HCT116 (cell line): ENCODE measurements at regions not wholly inside any gene's neighbourhood (a gene's known extent, or its start where the extent isn't known, plus 50 kb on each side); places are given as distances from the start of the nearest gene placed in this dataset.

Source experiments
- ATAC-seq: fragments of 200-7000 bp; cut with Tn5 transposase; 2 replicates; pipeline ENCODE4 v1.9.1; 2020; ENCODE audit warnings: mild to moderate bottlenecking, moderate library complexity
- BruUV-seq: library from RNA; stranded (reverse); fragments of 400-500 nt; replicated peaks from 2 replicates; lab custom pipeline; 2021; lab: Mats Ljungman, UMichigan
- CTCF ChIA-PET: fragments of 300-600 bp; sonication (Branson Sonifier 250); formaldehyde crosslinking; loops from one replicate; lab custom pipeline; 2021; ENCODE audit warnings: antibody characterized with exemption; lab: Charles Lee
- POLR2A ChIA-PET: fragments of 300-600, 350-600 bp; sonication (Branson Sonifier 250); formaldehyde crosslinking; loops from one replicate; lab custom pipeline; 2021; ENCODE audit warnings: antibody characterized with exemption; lab: Charles Lee
- RAD21 ChIA-PET, 2 experiments: fragments of 300-600 bp; sonication (Branson Sonifier 250); formaldehyde crosslinking; loops; one replicate each; lab custom pipeline; 2023; ENCODE audit warnings: low total read pairs in 2 of 2; ENCODE audit not compliant: uncharacterized antibody in 2 of 2, unreplicated experiment in 2 of 2, low non-redundant PET in 1 of 2; lab: Charles Lee
- DNase-seq: peaks from one replicate; pipeline ENCODE4 v3.0.0-alpha.2; 2010; ENCODE audit warnings: low read depth, low spot score
- H2AFZ ChIP-seq: fragments of 200-600 bp; shearing (Covaris generic), sonication (generic); 2 replicates; pipeline ENCODE4 v1.6.1; 2017; ENCODE audit warnings: low read depth, mixed run types, mixed read lengths, antibody characterized with exemption, low read length; ENCODE audit not compliant: poor library complexity, severe bottlenecking
- H3K27ac ChIP-seq: 2 replicates; pipeline ENCODE4 v1.5.1; 2012; ENCODE audit warnings: low read depth, low read length
- H3K27me3 ChIP-seq: fragments of 200-600 bp; sonication (generic); 2 replicates; pipeline ENCODE4 v1.6.1; 2016; ENCODE audit warnings: mixed run types, low read length, mixed read lengths; ENCODE audit not compliant: insufficient read depth
- H3K36me3 ChIP-seq, 2 experiments: fragments of 200-500 bp in 1 of 2; fragments of 200-600 bp in 1 of 2; sonication (Bioruptor generic) in 1 of 2; sonication (generic) in 1 of 2; 2 replicates each; pipeline versions ENCODE4 v1.5.1 to v1.6.1; 2014 to 2016; ENCODE audit warnings: low read length in 2 of 2, inconsistent platforms in 1 of 2, mixed read lengths in 1 of 2, mixed run types in 1 of 2; ENCODE audit not compliant: insufficient read depth in 2 of 2, control insufficient read depth in 1 of 2
- H3K4me1 ChIP-seq, 2 experiments: fragments of 200-600 bp in 1 of 2; sonication (generic) in 1 of 2; 2 replicates each; pipeline versions ENCODE4 v1.5.1 to v1.6.1; 2012 to 2017; ENCODE audit warnings: low read length in 2 of 2, inconsistent platforms in 1 of 2, mild to moderate bottlenecking in 1 of 2, mixed read lengths in 1 of 2, mixed run types in 1 of 2, moderate library complexity in 1 of 2; ENCODE audit not compliant: insufficient read depth in 2 of 2, control insufficient read depth in 1 of 2
- H3K4me2 ChIP-seq: fragments of 200-600 bp; sonication (generic); 2 replicates; pipeline ENCODE4 v1.6.1; 2017; ENCODE audit warnings: mixed run types, low read length, mixed read lengths
- H3K4me3 ChIP-seq, 2 experiments: fragments of 200-600 bp in 1 of 2; sonication (generic) in 1 of 2; replicated peaks in 1 of 2; 2 replicates each; pipeline ENCODE4 v1.5.1; 2011 to 2016; ENCODE audit warnings: low read length in 2 of 2, control low read depth in 1 of 2, low read depth in 1 of 2, mild to moderate bottlenecking in 1 of 2, mixed read lengths in 1 of 2, mixed run types in 1 of 2
- H3K79me2 ChIP-seq: fragments of 200-600 bp; sonication (generic); 2 replicates; pipeline ENCODE4 v1.6.1; 2017; ENCODE audit warnings: mild to moderate bottlenecking, mixed run types, low read length, moderate library complexity, mixed read lengths; ENCODE audit not compliant: insufficient read depth
- H3K9ac ChIP-seq: fragments of 200-600 bp; sonication (generic); 2 replicates; pipeline ENCODE4 v1.6.1; 2016; ENCODE audit warnings: low read length, mixed read lengths
- H3K9me2 ChIP-seq: fragments of 200-600 bp; sonication (generic), shearing (Covaris generic); 2 replicates; pipeline ENCODE4 v1.6.1; 2017; ENCODE audit warnings: mixed run types, mild to moderate bottlenecking, moderate library complexity; ENCODE audit not compliant: insufficient read depth
- H3K9me3 ChIP-seq, 2 experiments: fragments of 200-500 bp in 1 of 2; fragments of 200-600 bp in 1 of 2; sonication (Bioruptor generic) in 1 of 2; sonication (generic) in 1 of 2; 2 replicates each; pipeline ENCODE4 v1.6.1; 2014 to 2017; ENCODE audit warnings: low read length in 2 of 2, mixed read lengths in 2 of 2, inconsistent platforms in 1 of 2, low read depth in 1 of 2, mild to moderate bottlenecking in 1 of 2, mixed run types in 1 of 2, moderate library complexity in 1 of 2; ENCODE audit not compliant: control insufficient read depth in 1 of 2, insufficient read depth in 1 of 2
- H4K20me1 ChIP-seq: fragments of 200-600 bp; sonication (generic), shearing (Covaris generic); 2 replicates; pipeline ENCODE4 v1.6.1; 2017; ENCODE audit warnings: mixed run types, mild to moderate bottlenecking, moderate library complexity; ENCODE audit not compliant: insufficient read depth
- CEBPB ChIP-seq: IDR thresholded peaks from 2 replicates; pipeline ENCODE4 v1.6.1; 2012; ENCODE audit warnings: low read depth
- EGR1 ChIP-seq: IDR thresholded peaks from 2 replicates; pipeline ENCODE4 v1.6.1; 2012; ENCODE audit warnings: low read depth
- ELF1 ChIP-seq: IDR thresholded peaks from 2 replicates; pipeline ENCODE4 v1.6.1; 2012; ENCODE audit warnings: low read depth, borderline replicate concordance
- EZH2 ChIP-seq: fragments of 200-600 bp; sonication (generic); IDR thresholded peaks from 2 replicates; pipeline ENCODE4 v1.6.1; 2017; ENCODE audit warnings: antibody characterized with exemption, mixed run types
- EZH2phosphoT487 ChIP-seq: fragments of 200-600 bp; IDR thresholded peaks from 2 replicates; pipeline ENCODE4 v1.6.1; 2018; ENCODE audit warnings: antibody characterized with exemption, borderline replicate concordance
- FOSL1 ChIP-seq: IDR thresholded peaks from 2 replicates; pipeline ENCODE4 v1.6.1; 2012; ENCODE audit warnings: low read depth
- POLR2A ChIP-seq: IDR thresholded peaks from 2 replicates; pipeline ENCODE4 v1.7.0; 2011; ENCODE audit warnings: borderline replicate concordance; ENCODE audit not compliant: insufficient read depth, insufficient read length; ENCODE audit errors: extremely low read depth
- POLR2AphosphoS5 ChIP-seq: IDR thresholded peaks from 2 replicates; pipeline ENCODE4 v1.6.1; 2011; ENCODE audit warnings: mild to moderate bottlenecking, low read depth, low read length, moderate library complexity
- SIN3A ChIP-seq: IDR thresholded peaks from 2 replicates; pipeline ENCODE4 v1.6.1; 2012; ENCODE audit warnings: low read depth
- TCF7L2 ChIP-seq: IDR thresholded peaks from 2 replicates; pipeline ENCODE4 v1.7.0; 2011; ENCODE audit warnings: borderline replicate concordance, inconsistent platforms; ENCODE audit not compliant: insufficient read depth, insufficient read length; ENCODE audit errors: extremely low read depth
- ZFX ChIP-seq: fragments of 450-650 bp; IDR thresholded peaks from 2 replicates; pipeline ENCODE4 v1.6.1; 2017
- ZNF274 ChIP-seq: fragments of 200-500 bp; sonication (Bioruptor generic); IDR thresholded peaks from 2 replicates; pipeline ENCODE4 v1.6.1; 2014; ENCODE audit warnings: mild to moderate bottlenecking, low read depth, low read length, inconsistent platforms
- intact Hi-C: fragments of 100-400 bp; cut with micrococcal nuclease; formaldehyde crosslinking; loops from 2 replicates; pipeline ENCODE4 v1.10.0; 2022
- TF ChIP-seq, protein P1 (sequence below), 3 experiments: fragments of 200-600 bp in 1 of 3; sonication (generic) in 1 of 3; IDR thresholded peaks in 2 of 3; conservative IDR thresholded peaks in 1 of 3; 2 replicates each; pipeline ENCODE4 v1.5.1; 2012 to 2017; ENCODE audit warnings: low read depth in 2 of 3, low read length in 2 of 3, antibody characterized with exemption in 1 of 3, borderline replicate concordance in 1 of 3, control low read depth in 1 of 3, mild to moderate bottlenecking in 1 of 3, mixed read lengths in 1 of 3, mixed run types in 1 of 3, moderate library complexity in 1 of 3; ENCODE audit not compliant: insufficient read depth in 1 of 3
- TF ChIP-seq, protein P2 (sequence below): IDR thresholded peaks from 2 replicates; pipeline ENCODE4 v1.6.1; 2011; ENCODE audit warnings: mild to moderate bottlenecking, low read length, moderate library complexity; ENCODE audit not compliant: insufficient replicate concordance; ENCODE audit errors: extremely low read depth
- TF ChIP-seq, protein P3 (sequence below): IDR thresholded peaks from 2 replicates; pipeline ENCODE4 v1.6.1; 2012

DNA sequence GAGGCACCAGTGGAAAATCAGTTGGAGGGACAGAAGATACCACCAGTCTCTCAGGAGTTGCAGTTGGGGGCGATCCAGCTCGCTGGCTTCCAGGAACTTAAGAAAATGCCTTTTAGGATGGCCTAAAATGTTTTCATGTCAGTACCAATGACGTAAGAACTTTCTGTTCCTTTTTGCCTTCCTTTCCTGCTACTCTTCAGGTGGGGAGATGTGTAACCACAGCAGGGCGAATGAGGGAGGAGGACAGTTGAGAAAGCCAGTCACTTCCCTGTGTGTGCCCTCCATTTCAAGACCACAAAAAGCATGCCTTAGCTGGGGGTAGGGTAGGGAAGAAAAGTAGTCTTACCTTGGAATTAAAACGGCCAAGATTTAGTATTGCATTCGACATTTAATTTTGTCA is 941.6 kb downstream of the NLGN4Y start:
- ChIA-PET POLR2A (no interaction called here), CTCF (no interaction called here), RAD21 (no interaction called here)
- no TSS peak for BruUV-seq
- ATAC-seq (no peak), DNase-seq (no peak)
- no peaks in the 10 kb centered on the region for H3K9me3 ChIP-seq
- no peak overlapping the region for H2AFZ ChIP-seq
- no peaks in the 10 kb centered on the region for H4K20me1 ChIP-seq
- no peak overlapping the region for H3K27ac ChIP-seq
- TF ChIP-seq TCF7L2 (no peak), EZH2 (no peak)
- no peaks in the 10 kb centered on the region for H3K27me3 ChIP-seq
- no peaks in the 10 kb centered on the region for H3K36me3 ChIP-seq
- H3K9ac ChIP-seq = no peak overlapping the region
- H3K79me2 ChIP-seq = no peaks in the 10 kb centered on the region
- intact Hi-C loops = no loop called here
- H3K9me2 ChIP-seq = no peaks in the 10 kb centered on the region
- no peaks in the 10 kb centered on the region for H3K4me1 ChIP-seq
- no peak overlapping the region for H3K4me2 ChIP-seq
- no peak overlapping the region for H3K4me3 ChIP-seq

DNA sequence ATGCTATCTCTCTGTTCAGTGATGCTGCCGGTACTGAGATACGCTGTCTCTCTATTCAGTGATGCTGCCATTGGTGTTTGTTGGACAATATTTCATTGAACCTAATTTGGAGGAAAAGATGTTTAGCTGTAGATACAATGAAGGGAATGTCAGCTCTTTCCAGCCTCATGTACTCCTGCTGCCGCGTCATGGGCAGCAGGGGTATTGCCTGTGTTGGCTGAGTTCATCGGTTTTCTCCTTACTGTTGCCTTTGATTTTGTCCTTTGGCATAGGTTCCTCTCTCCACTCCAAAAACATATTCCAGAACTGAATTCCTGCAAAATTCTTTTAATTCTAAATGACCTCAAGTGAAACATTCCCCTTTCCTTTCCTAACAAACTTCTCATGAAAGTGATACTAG is 942.6 kb downstream of the NLGN4Y start:
- ATAC-seq (no peak), DNase-seq (no peak)
- Histone ChIP-seq H3K27me3 (no peaks in the 10 kb centered on the region), H3K79me2 (no peaks in the 10 kb centered on the region), H3K36me3 (no peaks in the 10 kb centered on the region), H3K4me1 (no peaks in the 10 kb centered on the region), H3K9me2 (no peaks in the 10 kb centered on the region), H3K9ac (no peak overlapping the region), H3K9me3 (no peaks in the 10 kb centered on the region), H3K4me3 (no peak overlapping the region), H3K4me2 (no peak overlapping the region), H4K20me1 (no peaks in the 10 kb centered on the region), H2AFZ (no peak overlapping the region), H3K27ac (no peak overlapping the region)
- ChIA-PET CTCF (no interaction called here), POLR2A (no interaction called here), RAD21 (no interaction called here)
- intact Hi-C loops = no loop called here
- no TSS peak for BruUV-seq
- TF ChIP-seq ZNF274 = no peak
- no peak for TF ChIP-seq POLR2A
- no peak for TF ChIP-seq SIN3A
- TF ChIP-seq FOSL1 = no peak
- TF ChIP-seq EGR1 = no peak
- no peak for TF ChIP-seq EZH2phosphoT487
- TF ChIP-seq, protein P1, sequence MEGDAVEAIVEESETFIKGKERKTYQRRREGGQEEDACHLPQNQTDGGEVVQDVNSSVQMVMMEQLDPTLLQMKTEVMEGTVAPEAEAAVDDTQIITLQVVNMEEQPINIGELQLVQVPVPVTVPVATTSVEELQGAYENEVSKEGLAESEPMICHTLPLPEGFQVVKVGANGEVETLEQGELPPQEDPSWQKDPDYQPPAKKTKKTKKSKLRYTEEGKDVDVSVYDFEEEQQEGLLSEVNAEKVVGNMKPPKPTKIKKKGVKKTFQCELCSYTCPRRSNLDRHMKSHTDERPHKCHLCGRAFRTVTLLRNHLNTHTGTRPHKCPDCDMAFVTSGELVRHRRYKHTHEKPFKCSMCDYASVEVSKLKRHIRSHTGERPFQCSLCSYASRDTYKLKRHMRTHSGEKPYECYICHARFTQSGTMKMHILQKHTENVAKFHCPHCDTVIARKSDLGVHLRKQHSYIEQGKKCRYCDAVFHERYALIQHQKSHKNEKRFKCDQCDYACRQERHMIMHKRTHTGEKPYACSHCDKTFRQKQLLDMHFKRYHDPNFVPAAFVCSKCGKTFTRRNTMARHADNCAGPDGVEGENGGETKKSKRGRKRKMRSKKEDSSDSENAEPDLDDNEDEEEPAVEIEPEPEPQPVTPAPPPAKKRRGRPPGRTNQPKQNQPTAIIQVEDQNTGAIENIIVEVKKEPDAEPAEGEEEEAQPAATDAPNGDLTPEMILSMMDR (IDR thresholded peaks at IDR 0.05 in 2 of 3, conservative IDR thresholded peaks at IDR 0.05 in 1 of 3; ENCODE audit: borderline replicate concordance in 1 of 3, insufficient read depth in 1 of 3, low read depth in 2 of 3, low read length in 2 of 3) = no peak
- TF ChIP-seq CEBPB = no peak
- TF ChIP-seq POLR2AphosphoS5 = no peak
- TF ChIP-seq ZFX = no peak
- TF ChIP-seq ELF1 = no peak
- TF ChIP-seq, protein P2, sequence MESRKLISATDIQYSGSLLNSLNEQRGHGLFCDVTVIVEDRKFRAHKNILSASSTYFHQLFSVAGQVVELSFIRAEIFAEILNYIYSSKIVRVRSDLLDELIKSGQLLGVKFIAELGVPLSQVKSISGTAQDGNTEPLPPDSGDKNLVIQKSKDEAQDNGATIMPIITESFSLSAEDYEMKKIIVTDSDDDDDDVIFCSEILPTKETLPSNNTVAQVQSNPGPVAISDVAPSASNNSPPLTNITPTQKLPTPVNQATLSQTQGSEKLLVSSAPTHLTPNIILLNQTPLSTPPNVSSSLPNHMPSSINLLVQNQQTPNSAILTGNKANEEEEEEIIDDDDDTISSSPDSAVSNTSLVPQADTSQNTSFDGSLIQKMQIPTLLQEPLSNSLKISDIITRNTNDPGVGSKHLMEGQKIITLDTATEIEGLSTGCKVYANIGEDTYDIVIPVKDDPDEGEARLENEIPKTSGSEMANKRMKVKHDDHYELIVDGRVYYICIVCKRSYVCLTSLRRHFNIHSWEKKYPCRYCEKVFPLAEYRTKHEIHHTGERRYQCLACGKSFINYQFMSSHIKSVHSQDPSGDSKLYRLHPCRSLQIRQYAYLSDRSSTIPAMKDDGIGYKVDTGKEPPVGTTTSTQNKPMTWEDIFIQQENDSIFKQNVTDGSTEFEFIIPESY = no peak
- TF ChIP-seq, protein P3, sequence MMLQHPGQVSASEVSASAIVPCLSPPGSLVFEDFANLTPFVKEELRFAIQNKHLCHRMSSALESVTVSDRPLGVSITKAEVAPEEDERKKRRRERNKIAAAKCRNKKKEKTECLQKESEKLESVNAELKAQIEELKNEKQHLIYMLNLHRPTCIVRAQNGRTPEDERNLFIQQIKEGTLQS = no peak
